ENCODE measurements at regions not wholly inside any gene's neighbourhood (a gene's known extent, or its start where the extent isn't known, plus 50 kb on each side); places are given as distances from the start of the nearest gene placed in this dataset.

GRCh38 chr7:156257904-156258303 is 382.7 kb upstream of the RNF32 start:
- no peak overlapping the region for H3K4me3 ChIP-seq (ENCODE audit: control insufficient read depth, low read depth, low read length)
- no peak for TF ChIP-seq CTCF (conservative IDR thresholded peaks at IDR 0.05; ENCODE audit: control insufficient read depth, insufficient read depth, low read depth, low read length)
- no peak for DNase-seq (ENCODE audit: low read depth)

GRCh38 chr7:156255635-156256034 is 384.9 kb upstream of the RNF32 start:
- no peak for DNase-seq (ENCODE audit: low read depth)
- TF ChIP-seq CTCF (conservative IDR thresholded peaks at IDR 0.05; ENCODE audit: control insufficient read depth, insufficient read depth, low read depth, low read length) = no peak
- no peak overlapping the region for H3K4me3 ChIP-seq (ENCODE audit: control insufficient read depth, low read depth, low read length)

- TF ChIP-seq CTCF (conservative IDR thresholded peaks at IDR 0.05; ENCODE audit: control insufficient read depth, insufficient read depth, low read depth, low read length) = no peak
- no peak for DNase-seq (ENCODE audit: low read depth)
These were observed 388.7 kb upstream of the RNF32 start for GRCh38 chr7:156251861-156252260.

GRCh38 chr7:156240532-156240931 is 400.0 kb upstream of the RNF32 start:
- TF ChIP-seq CTCF (conservative IDR thresholded peaks at IDR 0.05; ENCODE audit: control insufficient read depth, insufficient read depth, low read depth, low read length) = no peak
- DNase-seq (ENCODE audit: low read depth) = no peak

More at GRCh38 chr7:156251861-156252260, 388.7 kb upstream of the RNF32 start:
- H3K4me3 ChIP-seq (ENCODE audit: control insufficient read depth, low read depth, low read length) = no peak overlapping the region

GRCh38 chr7:156238366-156239133 is 402.0 kb upstream of the RNF32 start:
- H3K4me3 ChIP-seq (ENCODE audit: control insufficient read depth, low read depth, low read length) = no peak overlapping the region
- TF ChIP-seq CTCF (conservative IDR thresholded peaks at IDR 0.05; ENCODE audit: control insufficient read depth, insufficient read depth, low read depth, low read length) = no peak
- no peak for DNase-seq (ENCODE audit: low read depth)

More at GRCh38 chr7:156240532-156240931, 400.0 kb upstream of the RNF32 start:
- no peak overlapping the region for H3K4me3 ChIP-seq (ENCODE audit: control insufficient read depth, low read depth, low read length)

GRCh38 chr7:156237614-156238013 is 403.0 kb upstream of the RNF32 start:
- no peak for DNase-seq (ENCODE audit: low read depth)
- no peak for TF ChIP-seq CTCF (conservative IDR thresholded peaks at IDR 0.05; ENCODE audit: control insufficient read depth, insufficient read depth, low read depth, low read length)

More at GRCh38 chr7:156237614-156238013, 403.0 kb upstream of the RNF32 start:
- no peak overlapping the region for H3K4me3 ChIP-seq (ENCODE audit: control insufficient read depth, low read depth, low read length)
